ENCODE measurements at regions not wholly inside any gene's neighbourhood (a gene's known extent, or its start where the extent isn't known, plus 50 kb on each side); places are given as distances from the start of the nearest gene placed in this dataset.

- TF ChIP-seq CTCF (IDR thresholded peaks at IDR 0.05; ENCODE audit: control extremely low read depth, extremely low read depth, low read depth, missing control alignments): no peak
- POLR2A ChIA-PET: no interaction called here
- CTCF ChIA-PET: interaction anchor here (1.1 kb wide), 1 partner anchor 14 kb away, joined by 3 read pairs; no protein-coding TSS in a partner anchor
- no peak for DNase-seq (ENCODE audit: extremely low spot score)
These were observed 248.8 kb upstream of the NEBL start for GRCh38 chr10:21145751-21146435.

GRCh38 chr10:21144047-21144446 is 246.9 kb upstream of the NEBL start:
- ChIA-PET CTCF (no interaction called here), POLR2A (no interaction called here)
- DNase-seq (ENCODE audit: extremely low spot score): no peak
- TF ChIP-seq CTCF (IDR thresholded peaks at IDR 0.05; ENCODE audit: control extremely low read depth, extremely low read depth, low read depth, missing control alignments): no peak

- TF ChIP-seq CTCF (IDR thresholded peaks at IDR 0.05; ENCODE audit: control extremely low read depth, extremely low read depth, low read depth, missing control alignments): no peak
- CTCF ChIA-PET: no interaction called here
- DNase-seq (ENCODE audit: extremely low spot score): no peak
- POLR2A ChIA-PET: no interaction called here
These were observed 244.9 kb upstream of the NEBL start for GRCh38 chr10:21141946-21142492.

GRCh38 chr10:21138769-21139340 is 241.7 kb upstream of the NEBL start:
- CTCF ChIA-PET: no interaction called here

GRCh38 chr10:21135023-21135931 is 238.2 kb upstream of the NEBL start:
- TF ChIP-seq CTCF (IDR thresholded peaks at IDR 0.05; ENCODE audit: control extremely low read depth, extremely low read depth, low read depth, missing control alignments): no peak

More at GRCh38 chr10:21138769-21139340, 241.7 kb upstream of the NEBL start:
- no peak for DNase-seq (ENCODE audit: extremely low spot score)
- no peak for TF ChIP-seq CTCF (IDR thresholded peaks at IDR 0.05; ENCODE audit: control extremely low read depth, extremely low read depth, low read depth, missing control alignments)
- POLR2A ChIA-PET: interaction anchor here (0.6 kb wide), 1 partner anchor 22 kb away, joined by 3 read pairs; no protein-coding TSS in a partner anchor

GRCh38 chr10:21134645-21135022 is 237.5 kb upstream of the NEBL start:
- no peak for DNase-seq (ENCODE audit: extremely low spot score)
- CTCF ChIA-PET: interaction anchor here (0.7 kb wide), 1 partner anchor 102 kb away, joined by 3 read pairs; no protein-coding TSS in a partner anchor
- POLR2A ChIA-PET: no interaction called here
- no peak for TF ChIP-seq CTCF (IDR thresholded peaks at IDR 0.05; ENCODE audit: control extremely low read depth, extremely low read depth, low read depth, missing control alignments)

More at GRCh38 chr10:21135023-21135931, 238.2 kb upstream of the NEBL start:
- ChIA-PET POLR2A (no interaction called here), CTCF (interaction anchor here (0.6 kb wide), 1 partner anchor 82 kb away, joined by 3 read pairs; no protein-coding TSS in a partner anchor)
- DNase-seq (ENCODE audit: extremely low spot score): no peak

All from GM10248 (cell line).